ENCODE measurements at regions not wholly inside any gene's neighbourhood (a gene's known extent, or its start where the extent isn't known, plus 50 kb on each side); places are given as distances from the start of the nearest gene placed in this dataset.
"Not testable (repeated sequence)": the region's sequence is repeated elsewhere in the genome, so short reads cannot be mapped to it uniquely, and the experiment has no call there.

GRCh38 chr1:189605226-189605625 is 872.4 kb downstream of the BRINP3 start:
- DNase-seq = no peak

GRCh38 chr1:189606047-189606446 is 871.6 kb downstream of the BRINP3 start:
- DNase-seq = no peak

GRCh38 chr1:189606795-189607476 is 870.7 kb downstream of the BRINP3 start:
- no peak for DNase-seq

- no peak for DNase-seq
Observed at GRCh38 chr1:189607477-189608096, 870.1 kb downstream of the BRINP3 start.

GRCh38 chr1:189609167-189609566 is 868.5 kb downstream of the BRINP3 start:
- no peak for DNase-seq

GRCh38 chr1:189616893-189617292 is 860.8 kb downstream of the BRINP3 start:
- no peak for DNase-seq

GRCh38 chr1:189619682-189620332 is 857.9 kb downstream of the BRINP3 start:
- DNase-seq = no peak

GRCh38 chr1:189620471-189620870 is 857.2 kb downstream of the BRINP3 start:
- no peak for DNase-seq

GRCh38 chr1:189623336-189623735 is 854.3 kb downstream of the BRINP3 start:
- no peak for DNase-seq

- DNase-seq = no peak
Observed at GRCh38 chr1:189627427-189627826, 850.2 kb downstream of the BRINP3 start.

GRCh38 chr1:189628857-189629256 is 848.8 kb downstream of the BRINP3 start:
- no peak for DNase-seq

GRCh38 chr1:189633658-189634057 is 844.0 kb downstream of the BRINP3 start:
- DNase-seq = no peak

- DNase-seq = no peak
Observed at GRCh38 chr1:189637041-189637440, 840.6 kb downstream of the BRINP3 start.

GRCh38 chr1:189644156-189644555 is 833.5 kb downstream of the BRINP3 start:
- DNase-seq = not testable (repeated sequence)

- no peak for DNase-seq
Observed at GRCh38 chr1:189644970-189645369, 832.7 kb downstream of the BRINP3 start.

- no peak for DNase-seq
Observed at GRCh38 chr1:189646066-189646465, 831.6 kb downstream of the BRINP3 start.

GRCh38 chr1:189654906-189655305 is 822.8 kb downstream of the BRINP3 start:
- no peak for DNase-seq

- no peak for DNase-seq
Observed at GRCh38 chr1:189656628-189657530, 820.8 kb downstream of the BRINP3 start.

GRCh38 chr1:189657715-189658114 is 819.9 kb downstream of the BRINP3 start:
- no peak for DNase-seq

GRCh38 chr1:189658381-189658780 is 819.3 kb downstream of the BRINP3 start:
- no peak for DNase-seq

- no peak for DNase-seq
Observed at GRCh38 chr1:189659731-189660130, 817.9 kb downstream of the BRINP3 start.

- no peak for DNase-seq
Observed at GRCh38 chr1:189662190-189662589, 815.5 kb downstream of the BRINP3 start.

- no peak for DNase-seq
Observed at GRCh38 chr1:189669846-189670245, 807.8 kb downstream of the BRINP3 start.

Data from skin of body (tissue), 1 donor.